GM21381 (cell line): ENCODE measurements at regions not wholly inside any gene's neighbourhood (a gene's known extent, or its start where the extent isn't known, plus 50 kb on each side); places are given as distances from the start of the nearest gene placed in this dataset.

ENCODE experiments used
- ATAC-seq: cut with Tn5 transposase; IDR thresholded peaks from one replicate; pipeline ENCODE4 v1.9.1; 2021; ENCODE audit warnings: mild to moderate bottlenecking, moderate library complexity; ENCODE audit not compliant: unreplicated experiment

- ATAC-seq: no peak
Measured at GRCh38 chr18:6646801-6647200, 82.7 kb upstream of the ARHGAP28 start.

GRCh38 chr18:6648581-6648980 is 80.9 kb upstream of the ARHGAP28 start:
- ATAC-seq: no peak

GRCh38 chr18:6649421-6650126 is 79.9 kb upstream of the ARHGAP28 start:
- ATAC-seq: no peak

- no peak for ATAC-seq
Measured at GRCh38 chr18:6650127-6650507, 79.4 kb upstream of the ARHGAP28 start.

- no peak for ATAC-seq
Measured at GRCh38 chr18:6650747-6651146, 78.8 kb upstream of the ARHGAP28 start.

- no peak for ATAC-seq
Measured at GRCh38 chr18:6652098-6652497, 77.4 kb upstream of the ARHGAP28 start.

- no peak for ATAC-seq
Measured at GRCh38 chr18:6653880-6654279, 75.6 kb upstream of the ARHGAP28 start.

- no peak for ATAC-seq
Measured at GRCh38 chr18:6659963-6660725, 69.4 kb upstream of the ARHGAP28 start.

GRCh38 chr18:6661692-6662415 is 67.7 kb upstream of the ARHGAP28 start:
- ATAC-seq: no peak

GRCh38 chr18:6666012-6666685 is 63.4 kb upstream of the ARHGAP28 start:
- no peak for ATAC-seq

GRCh38 chr18:6668836-6669235 is 60.7 kb upstream of the ARHGAP28 start:
- no peak for ATAC-seq

- ATAC-seq: no peak
Measured at GRCh38 chr18:6672821-6673308, 56.7 kb upstream of the ARHGAP28 start.

GRCh38 chr18:6677086-6677485 is 52.4 kb upstream of the ARHGAP28 start:
- no peak for ATAC-seq

- no peak for ATAC-seq
Measured at GRCh38 chr18:6679201-6679600, 50.3 kb upstream of the ARHGAP28 start.
